Effector memory CD4-positive, alpha-beta T cell (primary cell): ENCODE measurements at regions not wholly inside any gene's neighbourhood (a gene's known extent, or its start where the extent isn't known, plus 50 kb on each side); places are given as distances from the start of the nearest gene placed in this dataset.

Source experiments
- DNase-seq, 3 donors: peaks; one replicate each; pipeline ENCODE4 v3.0.0-alpha.2; 2020
- H3K27ac ChIP-seq: 2 replicates; pipeline ENCODE4 v1.7.0; 2013; ENCODE audit warnings: mild to moderate bottlenecking, low read length, moderate library complexity; ENCODE audit not compliant: insufficient read depth, poor library complexity, severe bottlenecking
- H3K27me3 ChIP-seq: replicated peaks from 2 replicates; pipeline ENCODE4 v1.7.0; 2013; ENCODE audit warnings: mild to moderate bottlenecking, low read length; ENCODE audit not compliant: insufficient read depth, control insufficient read depth, poor library complexity, severe bottlenecking
- H3K36me3 ChIP-seq: 2 replicates; pipeline ENCODE4 v1.7.0; 2013; ENCODE audit warnings: mild to moderate bottlenecking, low read length, moderate library complexity; ENCODE audit not compliant: control insufficient read depth, insufficient read depth
- H3K4me1 ChIP-seq: 2 replicates; pipeline ENCODE4 v1.7.0; 2013; ENCODE audit warnings: low read length, mild to moderate bottlenecking; ENCODE audit not compliant: control insufficient read depth, insufficient read depth, poor library complexity, severe bottlenecking
- H3K4me3 ChIP-seq: 2 replicates; pipeline ENCODE4 v1.7.0; 2013; ENCODE audit warnings: low read length, low read depth, mild to moderate bottlenecking; ENCODE audit not compliant: insufficient read depth, poor library complexity, severe bottlenecking
- H3K9me3 ChIP-seq: 2 replicates; pipeline ENCODE4 v1.7.0; 2013; ENCODE audit warnings: mild to moderate bottlenecking, low read length, moderate library complexity; ENCODE audit not compliant: control insufficient read depth

- DNase-seq: no peak
- Histone ChIP-seq H3K4me3 (no peak overlapping the region), H3K27ac (no peak overlapping the region), H3K27me3 (no peaks in the 10 kb centered on the region), H3K9me3 (no peaks in the 10 kb centered on the region), H3K36me3 (no peaks in the 10 kb centered on the region), H3K4me1 (no peaks in the 10 kb centered on the region)
Observed at GRCh38 chr2:180707884-180708205, 272.6 kb upstream of the UBE2E3 start.

GRCh38 chr2:180707175-180707883 is 273.1 kb upstream of the UBE2E3 start:
- H3K4me1 ChIP-seq: no peaks in the 10 kb centered on the region
- H3K4me3 ChIP-seq: no peak overlapping the region
- H3K9me3 ChIP-seq: no peaks in the 10 kb centered on the region
- DNase-seq: no peak
- H3K27ac ChIP-seq: no peak overlapping the region
- H3K27me3 ChIP-seq: no peaks in the 10 kb centered on the region
- no peaks in the 10 kb centered on the region for H3K36me3 ChIP-seq

GRCh38 chr2:180706694-180707093 is 273.7 kb upstream of the UBE2E3 start:
- Histone ChIP-seq H3K36me3 (no peaks in the 10 kb centered on the region), H3K9me3 (no peaks in the 10 kb centered on the region), H3K27ac (no peak overlapping the region), H3K4me1 (no peaks in the 10 kb centered on the region), H3K4me3 (no peak overlapping the region), H3K27me3 (no peaks in the 10 kb centered on the region)
- no peak for DNase-seq

DNA sequence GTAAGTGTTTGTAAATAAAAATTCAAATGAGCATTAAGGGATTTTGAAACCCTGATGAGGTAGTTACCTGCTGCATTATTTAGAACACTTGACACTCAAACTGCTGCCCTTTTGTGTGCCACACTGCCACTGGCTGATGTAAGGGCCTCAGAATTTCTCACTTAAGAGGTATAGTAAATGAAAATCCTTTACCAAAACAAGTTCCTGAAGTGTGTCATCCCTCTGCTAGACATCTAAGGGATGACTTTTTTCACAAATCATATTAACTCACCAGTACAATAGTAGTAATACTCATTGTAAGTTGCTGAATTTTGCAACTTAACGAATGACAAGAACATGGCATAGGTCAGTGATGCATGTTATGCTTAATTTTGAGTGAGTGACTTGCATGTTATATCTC is 274.9 kb upstream of the UBE2E3 start:
- Histone ChIP-seq H3K4me3 (no peak overlapping the region), H3K27me3 (no peaks in the 10 kb centered on the region), H3K36me3 (no peaks in the 10 kb centered on the region), H3K4me1 (no peaks in the 10 kb centered on the region), H3K27ac (no peak overlapping the region), H3K9me3 (no peaks in the 10 kb centered on the region)
- DNase-seq: no peak

- Histone ChIP-seq H3K4me1 (no peaks in the 10 kb centered on the region), H3K9me3 (no peaks in the 10 kb centered on the region), H3K27ac (no peak overlapping the region), H3K4me3 (no peak overlapping the region), H3K36me3 (no peaks in the 10 kb centered on the region), H3K27me3 (no peaks in the 10 kb centered on the region)
- no peak for DNase-seq
Observed at GRCh38 chr2:180705122-180705521, 275.3 kb upstream of the UBE2E3 start.

DNA sequence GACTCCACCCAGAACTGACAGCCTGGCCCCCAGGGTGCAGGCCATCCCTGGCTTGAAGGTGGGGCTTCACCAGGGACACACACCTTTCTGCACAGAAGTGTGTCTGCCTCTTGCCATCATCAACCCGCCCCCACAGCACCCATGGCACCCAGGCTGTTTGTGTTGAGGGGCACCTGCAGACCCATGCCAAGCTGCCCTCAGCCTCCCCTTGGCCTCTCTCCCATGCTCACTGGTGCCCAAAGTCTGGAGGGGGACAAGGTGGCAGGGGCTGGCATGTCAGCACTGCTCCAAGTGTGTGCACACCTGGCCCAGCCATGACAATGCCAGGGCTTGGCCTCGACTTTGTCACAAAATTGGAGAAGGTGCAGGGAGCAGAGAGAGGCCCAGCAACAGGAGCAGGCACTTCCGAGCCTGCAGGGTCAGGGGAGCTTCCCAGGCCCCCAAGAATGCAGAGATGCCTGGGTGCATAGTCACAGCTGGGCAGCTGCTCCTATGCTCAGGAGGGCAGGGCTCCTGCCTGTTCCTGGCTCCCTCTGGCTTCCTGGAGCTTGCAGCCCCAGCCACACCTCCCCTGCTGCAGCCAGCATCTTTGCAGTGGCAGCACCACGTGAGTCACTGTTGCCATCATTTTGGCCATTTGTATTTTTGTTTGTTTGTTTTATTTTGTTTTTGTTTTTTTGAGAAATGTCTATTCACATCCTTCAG is 280.6 kb upstream of the UBE2E3 start:
- no peaks in the 10 kb centered on the region for H3K9me3 ChIP-seq
- DNase-seq: no peak
- no peaks in the 10 kb centered on the region for H3K4me1 ChIP-seq
- no peak overlapping the region for H3K4me3 ChIP-seq
- H3K27ac ChIP-seq: no peak overlapping the region
- no peaks in the 10 kb centered on the region for H3K27me3 ChIP-seq
- no peaks in the 10 kb centered on the region for H3K36me3 ChIP-seq

- Histone ChIP-seq H3K4me1 (no peaks in the 10 kb centered on the region), H3K9me3 (no peaks in the 10 kb centered on the region), H3K36me3 (no peaks in the 10 kb centered on the region), H3K27me3 (no peaks in the 10 kb centered on the region), H3K27ac (no peak overlapping the region), H3K4me3 (no peak overlapping the region)
- no peak for DNase-seq
Observed at GRCh38 chr2:180698668-180699067, 281.7 kb upstream of the UBE2E3 start.

DNA sequence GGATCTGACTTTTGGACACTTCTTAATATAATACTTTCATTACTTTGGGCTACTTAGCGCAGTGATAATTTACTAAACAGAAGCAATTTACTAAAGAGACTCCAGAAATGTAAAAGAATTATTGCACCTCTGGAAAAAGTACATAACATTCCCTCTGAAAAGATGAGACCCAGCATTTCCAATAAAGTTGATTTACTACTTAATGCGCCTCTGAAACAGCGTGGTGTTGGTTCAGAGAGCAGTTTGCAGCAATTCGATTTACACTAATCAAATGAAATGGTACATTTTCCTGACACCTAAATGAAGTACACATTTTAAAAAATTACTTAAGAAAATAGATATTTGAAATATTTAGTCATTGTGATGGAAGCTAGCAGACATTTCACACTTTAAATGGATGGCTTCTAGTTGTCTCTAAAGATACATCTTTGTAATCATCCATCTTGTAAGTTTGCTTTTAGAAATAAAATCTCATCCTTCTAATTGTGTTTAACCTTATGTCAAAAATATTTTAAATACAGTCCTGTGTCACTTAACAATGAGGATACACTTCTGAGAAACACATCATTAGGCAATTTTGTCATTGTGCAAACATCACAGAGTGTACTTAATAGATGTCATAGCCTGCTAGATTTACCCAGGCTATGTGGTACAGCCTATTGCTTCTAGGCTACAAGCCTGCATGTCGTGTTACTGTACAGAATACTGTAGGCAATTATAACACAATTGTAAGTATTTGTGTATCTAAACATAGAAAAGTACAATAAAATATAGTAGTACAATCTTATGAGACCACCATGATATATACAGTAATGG is 284.6 kb upstream of the UBE2E3 start:
- no peak for DNase-seq
- no peaks in the 10 kb centered on the region for H3K36me3 ChIP-seq
- no peaks in the 10 kb centered on the region for H3K27me3 ChIP-seq
- no peaks in the 10 kb centered on the region for H3K4me1 ChIP-seq
- H3K4me3 ChIP-seq: no peak overlapping the region
- H3K27ac ChIP-seq: no peak overlapping the region
- no peaks in the 10 kb centered on the region for H3K9me3 ChIP-seq

GRCh38 chr2:180694445-180695421 is 285.7 kb upstream of the UBE2E3 start:
- Histone ChIP-seq H3K27me3 (no peaks in the 10 kb centered on the region), H3K4me3 (no peak overlapping the region), H3K4me1 (no peaks in the 10 kb centered on the region), H3K9me3 (no peaks in the 10 kb centered on the region), H3K27ac (no peak overlapping the region), H3K36me3 (no peaks in the 10 kb centered on the region)
- no peak for DNase-seq
